GDM1 (cell line): ENCODE measurements at regions not wholly inside any gene's neighbourhood (a gene's known extent, or its start where the extent isn't known, plus 50 kb on each side); places are given as distances from the start of the nearest gene placed in this dataset.

Experiments used
- DNase-seq: peaks from one replicate; lab custom pipeline; 2025; lab: John Stamatoyannopoulos, UW

DNA sequence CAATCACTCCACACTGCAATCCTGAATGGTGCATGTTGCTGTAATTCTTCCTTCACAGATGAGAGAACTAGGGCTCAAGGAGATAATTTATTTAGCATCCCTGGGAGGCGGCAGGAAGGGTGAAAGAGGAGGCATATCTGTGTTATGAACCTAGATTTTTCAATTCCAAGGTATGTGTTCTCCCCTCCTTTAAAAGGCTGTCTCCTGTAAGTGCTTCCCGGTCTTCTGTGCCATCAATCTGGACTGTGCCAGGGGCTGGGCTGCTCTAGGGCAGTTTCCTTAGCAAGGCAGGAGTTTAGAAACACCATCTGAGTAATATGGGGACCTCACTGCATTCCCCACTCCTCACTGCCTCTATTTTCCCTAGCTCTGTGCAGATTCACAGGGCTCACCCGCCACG is 185.0 kb downstream of the RFC3 start:
- no peak for DNase-seq

DNA sequence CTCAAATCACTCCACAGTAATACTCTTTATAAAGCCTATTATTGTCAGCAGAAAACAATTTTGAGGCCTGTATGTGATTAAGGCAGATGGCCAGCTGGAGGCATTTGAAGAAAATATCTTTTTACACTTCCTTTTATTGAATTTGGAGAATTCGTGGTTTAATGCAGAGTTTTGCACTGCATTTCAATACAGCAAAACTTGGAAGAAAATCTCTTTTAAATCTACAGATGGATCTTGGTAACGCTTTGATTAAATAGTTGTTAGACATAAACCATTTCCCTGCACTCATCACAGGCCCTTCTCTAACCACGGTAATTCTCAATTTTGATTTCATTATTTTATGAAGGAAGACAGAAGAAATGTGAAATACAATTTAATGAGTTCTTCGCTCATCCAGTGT is 185.7 kb downstream of the RFC3 start:
- no peak for DNase-seq

DNA sequence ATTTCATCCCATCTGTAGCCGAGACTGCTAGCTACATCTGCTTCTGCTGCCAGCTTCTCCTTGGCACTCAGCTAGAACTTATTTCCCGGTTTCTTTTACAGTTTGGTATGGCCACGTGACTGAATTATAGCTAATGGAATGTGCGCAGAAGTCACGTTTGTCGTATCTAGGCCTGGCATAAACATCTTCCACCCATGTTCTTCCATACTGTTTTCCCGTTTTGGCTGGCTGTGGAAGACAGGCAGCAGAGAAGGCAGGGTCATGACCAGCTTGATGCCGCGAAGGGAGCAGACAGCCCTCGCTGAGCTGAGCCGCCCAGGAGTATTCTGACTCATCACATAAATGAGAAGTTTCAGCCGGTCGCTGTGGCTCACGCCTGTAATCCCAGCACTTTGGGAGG is 186.7 kb downstream of the RFC3 start:
- DNase-seq, result no peak

DNA sequence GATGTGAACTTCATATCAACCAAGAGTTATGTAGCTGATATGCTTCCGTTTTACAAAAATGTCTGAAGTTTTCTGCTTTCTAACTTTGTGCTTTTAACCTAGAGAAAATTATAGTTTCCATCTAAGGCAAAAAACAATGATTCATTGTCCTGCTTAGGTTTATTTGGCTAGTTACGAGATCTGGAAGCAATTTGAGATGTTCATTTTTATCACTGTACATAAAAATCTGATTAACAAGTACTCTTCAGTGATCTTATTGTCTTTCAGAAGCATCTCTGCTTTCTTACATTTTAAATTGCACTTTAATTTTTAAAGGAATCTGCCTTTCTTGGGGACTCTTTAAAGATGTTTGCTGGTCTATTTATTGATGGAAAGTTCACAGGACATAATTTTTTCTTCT is 188.1 kb downstream of the RFC3 start:
- DNase-seq, result no peak

DNA sequence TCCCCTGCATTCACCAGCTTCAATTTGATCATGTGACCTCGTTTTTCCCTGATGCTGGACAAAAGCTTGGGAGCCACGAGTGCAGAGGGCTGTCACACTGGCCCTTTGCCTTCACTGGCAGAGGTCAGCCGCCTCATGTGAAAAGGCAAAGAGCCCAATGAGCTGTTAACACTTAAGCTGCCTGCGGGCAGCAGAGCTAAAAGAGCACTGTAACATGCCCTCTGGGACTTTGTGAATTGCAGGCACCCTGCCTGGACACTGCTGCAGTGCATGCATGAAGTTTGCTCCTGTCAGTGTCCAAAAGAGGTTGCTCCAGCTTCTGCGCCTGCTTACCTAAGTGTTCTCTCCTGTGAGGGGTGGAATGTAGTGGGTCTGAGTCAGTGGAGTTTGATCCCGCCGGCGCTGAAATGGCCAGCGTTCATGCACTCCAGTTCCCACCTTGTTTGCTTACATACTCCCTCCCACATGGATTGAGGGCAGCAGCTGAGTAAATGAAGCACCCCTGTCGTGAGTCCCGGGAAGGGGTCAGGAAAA is 193.7 kb downstream of the RFC3 start:
- no peak for DNase-seq

DNA sequence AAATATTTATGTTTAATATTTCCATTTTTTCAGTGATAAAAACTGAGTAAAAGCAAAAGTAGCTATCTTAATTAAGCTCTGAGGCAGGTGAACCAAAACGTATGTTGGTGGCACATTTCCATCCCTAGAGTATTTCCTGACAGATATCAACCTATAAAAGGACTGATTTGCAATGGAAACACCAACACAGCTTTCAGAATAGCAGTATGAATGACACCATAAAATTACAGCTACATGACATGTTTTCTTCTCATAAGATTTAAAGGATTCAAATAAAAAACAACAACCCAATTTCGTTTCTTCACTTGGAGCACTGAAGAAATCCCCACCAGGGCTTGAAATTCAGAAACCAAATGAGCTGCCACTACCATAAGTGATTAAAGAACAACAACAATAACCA is 194.4 kb downstream of the RFC3 start:
- no peak for DNase-seq

DNA sequence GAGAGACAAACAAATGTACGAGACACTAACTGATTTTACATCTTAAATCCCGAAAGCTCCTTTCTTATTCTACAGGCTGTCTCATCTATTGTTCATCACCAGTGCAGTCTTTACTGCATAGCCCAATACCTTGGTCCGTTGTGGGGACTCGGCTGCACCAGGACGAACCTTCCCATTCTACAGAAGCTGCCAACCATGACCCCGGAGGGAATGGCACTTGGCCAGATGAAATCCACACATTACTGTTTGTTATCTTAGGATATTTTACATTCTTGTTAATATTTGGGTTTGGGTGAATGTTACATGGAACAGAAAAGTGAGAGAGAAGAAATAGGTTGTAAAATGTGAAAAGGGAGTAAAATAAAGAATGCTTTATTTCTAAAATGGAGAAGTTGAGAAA is 195.1 kb downstream of the RFC3 start:
- DNase-seq, result no peak

DNA sequence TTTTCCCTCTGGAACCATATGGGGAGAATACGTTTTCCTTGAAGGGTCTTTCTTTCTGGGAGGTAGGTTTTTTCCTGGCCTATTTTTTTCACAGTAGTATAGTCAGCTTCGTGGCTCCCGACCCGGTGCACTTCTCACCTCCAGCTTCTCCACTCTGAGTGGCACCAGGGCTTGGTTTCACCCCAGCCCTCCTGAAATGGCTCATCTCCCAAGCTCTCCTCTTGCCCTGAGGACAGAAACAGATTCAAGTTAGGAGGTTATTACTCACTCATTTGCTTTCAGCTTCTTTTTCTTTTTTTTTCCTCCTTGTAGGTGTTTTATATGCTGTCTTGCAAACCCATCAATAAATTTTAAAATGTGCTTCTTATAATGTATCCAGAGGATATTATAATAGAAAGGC is 199.3 kb downstream of the RFC3 start:
- no peak for DNase-seq

DNA sequence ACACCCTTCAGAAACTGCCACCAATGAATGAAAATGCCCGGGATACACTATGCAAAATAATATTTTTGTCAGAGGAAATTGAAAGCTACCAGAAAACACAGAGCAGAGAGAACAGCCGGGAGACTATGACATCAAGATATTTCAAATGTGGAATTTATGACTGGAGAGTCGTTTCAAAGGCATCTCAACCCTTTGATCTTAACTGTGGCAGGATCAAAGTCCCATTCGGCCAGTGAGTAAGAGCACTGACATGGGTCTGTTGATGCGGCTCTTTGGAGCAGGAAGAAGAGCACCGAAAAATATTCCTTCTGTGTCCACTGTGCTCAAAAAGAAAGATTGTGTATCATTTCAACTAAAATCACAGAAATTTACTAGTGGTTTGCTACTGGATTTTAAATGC is 201.9 kb downstream of the RFC3 start:
- no peak for DNase-seq

DNA sequence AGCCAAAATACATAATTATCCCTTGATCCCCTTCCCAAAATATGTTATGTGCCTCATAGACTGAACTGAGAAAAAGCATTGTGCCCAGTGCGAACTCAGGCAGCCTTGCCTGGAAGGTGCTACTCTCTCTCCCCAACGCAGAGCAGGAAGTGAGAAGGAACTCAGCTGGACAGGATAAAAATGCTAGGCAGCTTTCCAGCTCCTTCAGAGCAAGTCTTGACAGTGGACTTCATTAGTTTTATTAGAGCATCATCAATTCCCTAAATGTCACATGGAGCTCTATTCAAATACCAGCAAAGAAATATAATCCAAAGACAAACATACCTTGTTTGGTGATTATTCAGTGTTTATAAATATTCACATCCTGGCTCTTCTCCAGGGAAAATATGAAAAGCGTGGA is 202.4 kb downstream of the RFC3 start:
- no peak for DNase-seq

DNA sequence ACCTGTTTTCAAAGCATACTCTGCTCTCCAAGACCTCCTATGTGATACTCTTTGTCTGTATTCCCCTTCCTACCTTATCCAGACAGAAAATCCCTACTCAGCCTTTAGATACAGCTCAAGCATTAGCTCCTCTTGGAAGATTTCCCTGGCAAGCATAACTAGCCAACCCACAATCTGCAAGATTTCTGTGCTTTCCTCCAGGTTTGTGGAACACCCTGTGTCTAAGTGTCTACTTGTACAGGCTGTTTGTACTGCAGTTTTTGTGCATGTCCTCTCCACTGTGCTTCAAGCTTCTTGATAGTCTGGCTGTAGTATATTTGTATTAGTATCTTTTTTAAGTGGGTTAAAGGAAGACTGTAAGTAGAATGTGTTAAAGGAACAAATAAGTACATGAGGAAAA is 203.7 kb downstream of the RFC3 start:
- DNase-seq, result no peak

DNA sequence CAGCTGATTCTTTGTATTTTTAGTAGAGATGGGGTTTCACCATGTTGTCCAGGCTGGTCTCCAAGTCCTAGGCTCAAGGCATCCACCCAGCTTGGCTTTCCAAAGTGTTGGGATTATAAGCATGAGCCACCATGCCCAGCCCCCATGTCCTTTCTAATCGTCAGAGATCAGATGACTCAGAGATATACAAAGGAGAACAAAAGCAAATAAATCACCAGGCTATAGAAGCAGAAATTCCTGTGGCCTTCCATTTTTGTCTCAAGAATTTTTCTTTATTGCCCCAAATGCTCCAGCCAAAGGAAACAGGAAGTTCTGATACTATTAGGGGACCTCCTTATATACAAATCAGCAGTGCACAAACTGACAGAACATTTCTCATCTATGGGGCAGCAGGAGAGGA is 207.8 kb downstream of the RFC3 start:
- no peak for DNase-seq

DNA sequence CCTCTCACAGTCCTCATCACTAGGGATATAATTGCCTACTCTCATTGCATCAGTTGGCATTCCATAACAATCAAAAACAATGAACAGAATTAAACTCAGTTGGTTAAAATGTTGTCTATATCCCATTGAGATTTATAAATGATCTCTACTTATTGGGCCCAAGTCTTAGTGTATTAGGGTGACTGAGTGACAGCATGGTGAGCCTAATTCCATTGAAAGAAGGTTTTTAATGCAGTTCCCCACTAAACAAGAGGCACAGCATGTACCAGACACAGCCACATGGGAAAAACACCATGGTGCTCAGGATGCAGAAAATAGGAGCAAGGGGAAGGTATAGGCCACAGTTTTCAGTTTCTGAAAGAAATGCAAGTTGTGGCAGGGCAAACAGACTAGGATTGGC is 208.4 kb downstream of the RFC3 start:
- DNase-seq, result no peak

DNA sequence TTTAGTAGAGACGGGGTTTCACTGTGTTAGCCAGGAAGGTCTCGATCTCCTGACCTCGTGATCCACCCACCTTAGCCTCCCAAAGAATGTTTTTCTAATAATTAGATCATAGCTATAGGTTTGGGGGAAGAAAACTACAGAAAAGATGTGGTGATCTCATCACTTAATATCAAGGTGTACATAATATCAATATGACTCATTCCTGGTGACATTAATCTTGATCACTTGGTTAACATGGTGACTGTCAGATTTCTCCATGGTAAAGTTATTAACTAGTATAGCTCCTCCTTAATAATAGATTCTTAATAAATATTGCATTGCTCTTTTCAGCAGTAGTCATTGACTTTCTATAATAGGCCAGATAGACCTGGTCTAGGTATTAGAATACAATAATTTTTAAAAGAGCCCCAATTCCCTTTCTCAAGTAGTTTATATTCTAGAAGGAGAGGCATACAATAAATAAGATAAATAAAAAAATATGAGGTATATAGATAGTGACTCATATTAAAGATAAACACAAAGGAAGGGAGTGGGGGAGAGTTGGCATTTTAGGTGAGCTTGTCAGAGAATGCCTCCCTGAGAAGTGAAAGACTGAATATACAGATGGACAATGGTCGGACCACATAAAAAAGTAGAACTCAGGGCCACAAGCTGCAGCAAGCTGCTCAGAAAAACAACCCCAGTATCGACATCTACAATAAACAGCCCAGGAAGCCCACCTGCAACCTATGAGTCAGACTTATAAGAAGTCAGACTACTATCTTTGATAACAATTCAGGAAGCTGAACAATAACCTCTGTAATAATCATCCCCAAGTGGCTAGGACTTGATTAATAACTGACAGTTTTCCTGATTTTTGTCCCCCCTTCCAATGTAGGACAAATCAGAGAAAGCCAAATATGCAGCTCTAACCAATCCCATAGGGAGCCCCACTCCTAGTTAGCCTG is 210.8 kb downstream of the RFC3 start:
- DNase-seq, result no peak

DNA sequence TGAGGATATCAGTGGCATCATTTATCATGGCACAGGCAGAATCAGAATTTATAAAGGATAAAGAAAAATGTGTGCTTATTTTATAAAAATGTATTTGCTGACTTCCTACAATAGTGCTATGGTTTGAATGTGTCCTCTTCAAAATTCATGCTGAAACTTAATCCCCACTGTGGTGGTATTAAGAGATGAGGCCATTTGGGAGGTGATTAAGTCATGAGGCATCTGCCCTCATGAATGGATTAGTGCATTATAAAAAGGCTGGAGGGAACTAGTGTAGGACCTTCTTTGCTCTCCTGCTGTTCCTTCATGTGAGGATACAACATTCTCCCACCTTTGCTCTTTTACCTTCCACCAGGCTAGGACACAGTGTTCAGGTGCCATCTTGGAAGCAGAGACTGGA is 212.8 kb downstream of the RFC3 start:
- no peak for DNase-seq

DNA sequence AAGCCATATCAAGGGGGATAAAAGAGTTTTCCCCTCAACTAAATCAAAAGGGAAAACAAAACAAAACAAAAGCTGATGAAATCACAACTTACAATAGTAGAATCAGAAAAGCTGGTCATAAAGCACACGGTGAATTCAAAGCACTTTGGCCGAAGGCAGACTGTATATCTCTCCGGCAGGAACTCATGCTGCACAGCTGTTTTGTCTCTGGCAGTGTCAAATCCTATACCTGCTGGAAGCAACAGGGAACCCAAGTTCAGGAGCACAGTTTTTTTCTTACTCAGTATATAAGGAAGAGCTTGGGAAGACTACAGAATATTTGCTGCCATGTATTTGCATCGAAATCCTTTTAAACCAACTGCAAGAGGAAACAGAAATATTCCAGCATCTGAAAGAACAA is 213.7 kb downstream of the RFC3 start:
- no peak for DNase-seq

DNA sequence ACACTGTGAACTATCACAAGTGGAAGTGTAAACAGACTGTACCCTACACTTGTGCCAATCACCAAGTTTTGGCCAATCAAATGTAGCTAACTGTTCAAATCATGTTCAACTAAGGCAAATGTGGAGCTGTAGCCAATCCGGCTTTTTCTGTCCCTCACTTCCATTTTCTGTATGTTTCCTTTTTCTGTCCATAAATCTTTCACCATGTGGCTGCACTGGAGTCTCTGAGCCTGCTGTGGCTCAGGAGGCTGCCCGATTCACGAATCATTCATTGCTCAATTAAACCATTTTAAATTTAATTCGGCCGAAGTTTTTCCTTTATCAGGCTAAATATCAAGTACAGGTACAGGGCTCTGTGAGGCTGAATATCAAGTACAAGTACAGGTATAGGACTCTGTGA is 216.5 kb downstream of the RFC3 start:
- no peak for DNase-seq

DNA sequence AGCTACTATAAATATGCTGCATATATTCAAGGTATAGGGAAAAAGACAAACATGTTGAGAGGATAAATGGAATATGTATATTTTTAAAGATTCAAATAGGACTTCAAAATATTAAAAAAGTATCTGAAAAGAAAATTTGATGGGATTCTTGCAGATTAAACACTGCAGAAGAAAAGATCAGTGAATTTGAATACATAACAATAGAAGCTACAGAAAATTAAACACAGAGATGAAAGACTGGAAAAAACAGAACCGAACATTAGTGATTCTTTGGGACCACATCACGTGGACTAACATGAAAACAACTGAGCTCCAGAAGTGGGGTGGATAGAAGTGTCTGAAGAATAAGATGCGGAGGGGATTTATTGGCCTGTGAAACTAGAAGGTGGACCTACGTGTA is 217.2 kb downstream of the RFC3 start:
- DNase-seq, result no peak

DNA sequence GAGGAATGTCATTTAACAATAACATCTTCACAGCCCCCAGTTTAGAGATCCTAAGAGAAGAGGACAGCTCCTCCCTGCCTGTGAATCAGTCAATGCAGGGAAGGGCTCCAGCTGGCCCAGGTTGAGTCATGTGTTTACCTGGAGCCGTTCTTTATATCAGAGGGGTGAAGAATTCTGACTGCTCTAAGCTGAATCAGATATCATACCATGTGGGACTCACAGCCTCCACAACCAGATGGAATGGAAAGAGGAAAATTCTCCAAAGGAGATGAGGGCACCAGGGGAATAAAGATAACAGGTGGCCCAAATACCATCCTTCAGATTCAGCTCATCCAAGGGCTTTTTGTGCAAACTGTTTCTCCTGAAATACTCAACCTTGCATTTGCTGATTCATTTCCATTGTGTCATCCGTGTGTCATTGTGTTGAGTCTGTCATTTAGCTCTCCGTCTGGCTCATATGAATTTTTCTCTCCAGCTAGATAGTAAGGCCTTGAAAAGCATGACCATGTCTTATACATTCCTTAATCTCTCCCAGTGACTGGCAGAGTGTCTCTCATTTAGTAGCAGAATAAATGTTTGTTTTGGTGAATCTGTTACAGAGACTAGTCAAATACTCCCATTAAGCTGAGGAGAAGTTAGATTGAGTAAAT is 217.9 kb downstream of the RFC3 start:
- DNase-seq, result no peak

DNA sequence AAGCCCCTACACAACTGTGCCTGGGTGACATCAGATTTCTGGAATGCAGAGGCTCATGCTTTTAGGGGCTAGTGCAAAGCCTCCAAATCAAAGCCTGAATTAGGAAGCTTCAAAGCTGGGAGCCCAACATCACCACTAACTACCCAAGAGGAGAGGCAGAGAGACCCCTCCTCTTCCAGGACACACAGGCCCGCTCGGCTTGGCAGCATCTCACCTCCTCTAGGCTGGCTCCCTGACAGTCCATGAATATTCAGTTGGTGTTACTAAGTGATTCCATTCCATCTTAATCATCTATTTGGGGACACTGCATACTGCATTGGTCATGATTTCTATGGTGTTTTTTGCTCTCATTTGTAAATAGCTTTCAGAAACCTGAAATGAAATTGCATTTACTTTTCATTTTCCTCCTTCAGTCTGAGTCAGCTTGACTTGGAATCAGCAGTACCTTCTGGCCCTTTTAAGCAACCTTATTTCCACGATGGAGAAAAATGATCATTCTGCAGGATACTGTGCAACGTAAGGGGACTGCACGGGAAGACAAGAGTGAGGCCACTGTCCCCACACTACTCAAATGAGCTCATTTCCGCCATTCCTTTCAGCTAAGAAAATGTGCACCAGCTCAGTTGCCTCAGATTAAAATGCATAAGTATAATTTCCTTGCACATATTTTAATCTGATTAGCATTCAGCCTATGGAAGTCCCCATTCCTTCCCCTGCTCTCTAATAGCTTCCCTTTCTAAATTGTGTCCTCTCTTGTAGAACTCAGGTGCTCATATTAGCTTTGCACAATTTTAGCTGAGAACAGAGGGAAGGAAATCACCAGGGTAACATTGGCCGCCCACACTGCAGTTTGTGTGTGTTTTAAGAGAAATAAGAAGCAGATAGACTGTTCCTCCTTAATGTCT is 219.9 kb downstream of the RFC3 start:
- no peak for DNase-seq

DNA sequence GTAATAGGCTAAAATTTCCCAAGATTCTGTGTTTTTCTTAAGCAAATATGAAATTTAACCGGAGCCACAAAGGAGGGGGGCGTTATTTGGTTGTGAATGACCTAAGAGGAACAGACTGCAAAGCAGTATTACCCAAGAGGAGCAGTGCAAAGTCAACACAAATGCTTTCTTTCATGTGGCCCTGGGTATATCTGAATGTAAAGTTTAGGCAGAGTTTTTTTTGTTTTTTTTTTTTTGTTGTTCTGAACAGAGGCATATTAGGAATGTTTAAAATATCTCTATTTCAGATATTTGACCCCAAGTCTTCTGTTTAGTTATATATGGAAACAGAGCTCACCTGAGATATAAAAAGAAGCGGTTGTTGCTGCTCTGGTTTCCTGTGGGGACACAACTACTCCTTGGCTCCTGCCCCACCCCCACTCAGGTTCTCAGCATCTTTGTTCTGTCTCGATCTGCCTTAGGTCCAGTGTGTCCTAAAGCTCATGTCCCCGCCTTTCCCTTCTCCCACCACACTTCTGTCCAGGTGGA is 220.7 kb downstream of the RFC3 start:
- no peak for DNase-seq

DNA sequence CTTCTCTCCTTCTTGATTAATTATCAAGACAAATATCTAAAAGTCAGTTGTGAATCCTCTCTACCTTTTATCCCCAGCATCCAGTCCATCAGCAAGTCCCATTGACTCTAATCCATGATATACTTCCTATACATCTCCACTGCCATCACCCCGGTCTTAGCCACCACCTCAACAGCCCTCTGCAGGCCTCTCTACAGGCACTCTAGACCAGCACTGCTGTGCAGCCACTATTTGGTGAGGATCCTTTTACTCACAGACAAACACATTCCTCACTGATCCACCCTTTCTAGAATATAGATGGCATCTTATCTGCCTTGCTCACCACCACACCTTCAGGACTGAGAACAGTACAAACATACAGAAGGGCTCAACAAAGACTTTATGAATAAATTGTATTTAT is 221.7 kb downstream of the RFC3 start:
- DNase-seq, result no peak
